ENCODE measurements at regions not wholly inside any gene's neighbourhood (a gene's known extent, or its start where the extent isn't known, plus 50 kb on each side); places are given as distances from the start of the nearest gene placed in this dataset.

DNA sequence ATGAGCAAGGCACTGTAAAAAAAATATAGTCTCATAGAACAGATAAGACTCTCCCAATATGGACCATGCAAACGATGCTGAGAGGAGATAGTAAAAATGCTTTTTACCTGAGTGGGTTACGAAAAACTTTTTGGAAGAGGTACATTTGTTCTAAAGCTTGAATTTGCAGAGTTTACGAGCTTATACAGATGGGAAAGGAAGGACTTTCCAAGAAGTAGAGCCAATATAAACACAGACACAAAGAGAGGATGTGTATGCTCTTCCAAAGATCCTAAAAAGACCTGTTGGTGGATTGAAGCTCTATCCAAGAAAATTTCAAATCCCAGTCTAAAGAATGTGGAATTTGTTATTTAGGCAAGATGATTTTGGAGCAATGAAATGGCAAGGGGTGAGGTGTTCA is 127.1 kb upstream of the SLCO6A1 start:
- no peaks in the 10 kb centered on the region for H3K27me3 ChIP-seq (replicated peaks; ENCODE audit: insufficient read depth, low read depth, low read length, poor library complexity)
- ChIA-PET POLR2A (ENCODE audit: low non-redundant PET) (no interaction called here), CTCF (no interaction called here)
- DNase-seq (ENCODE audit: low spot score), result no peak
- H3K9me3 ChIP-seq (ENCODE audit: low read depth, low read length, poor library complexity, severe bottlenecking), result no peaks in the 10 kb centered on the region
- H3K27ac ChIP-seq (ENCODE audit: low read depth, low read length, poor library complexity, severe bottlenecking), result no peak overlapping the region
- BruUV-seq (replicated peaks), result no TSS peak
- TF ChIP-seq EZH2 (IDR thresholded peaks at IDR 0.05; ENCODE audit: borderline replicate concordance, low read depth, low read length, poor library complexity, severe bottlenecking), result no peak
- TF ChIP-seq, protein P1, sequence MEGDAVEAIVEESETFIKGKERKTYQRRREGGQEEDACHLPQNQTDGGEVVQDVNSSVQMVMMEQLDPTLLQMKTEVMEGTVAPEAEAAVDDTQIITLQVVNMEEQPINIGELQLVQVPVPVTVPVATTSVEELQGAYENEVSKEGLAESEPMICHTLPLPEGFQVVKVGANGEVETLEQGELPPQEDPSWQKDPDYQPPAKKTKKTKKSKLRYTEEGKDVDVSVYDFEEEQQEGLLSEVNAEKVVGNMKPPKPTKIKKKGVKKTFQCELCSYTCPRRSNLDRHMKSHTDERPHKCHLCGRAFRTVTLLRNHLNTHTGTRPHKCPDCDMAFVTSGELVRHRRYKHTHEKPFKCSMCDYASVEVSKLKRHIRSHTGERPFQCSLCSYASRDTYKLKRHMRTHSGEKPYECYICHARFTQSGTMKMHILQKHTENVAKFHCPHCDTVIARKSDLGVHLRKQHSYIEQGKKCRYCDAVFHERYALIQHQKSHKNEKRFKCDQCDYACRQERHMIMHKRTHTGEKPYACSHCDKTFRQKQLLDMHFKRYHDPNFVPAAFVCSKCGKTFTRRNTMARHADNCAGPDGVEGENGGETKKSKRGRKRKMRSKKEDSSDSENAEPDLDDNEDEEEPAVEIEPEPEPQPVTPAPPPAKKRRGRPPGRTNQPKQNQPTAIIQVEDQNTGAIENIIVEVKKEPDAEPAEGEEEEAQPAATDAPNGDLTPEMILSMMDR (conservative IDR thresholded peaks at IDR 0.05; ENCODE audit: low read depth, low read length), result no peak
- H3K36me3 ChIP-seq (ENCODE audit: insufficient read depth, low read length, poor library complexity, severe bottlenecking), result no peaks in the 10 kb centered on the region
- H3K4me3 ChIP-seq (ENCODE audit: low read depth, low read length, poor library complexity, severe bottlenecking), result no peak overlapping the region
- peaks cover 17% of the 10 kb centered on the region for H3K4me1 ChIP-seq (ENCODE audit: insufficient read depth, low read length, poor library complexity, severe bottlenecking)
- intact Hi-C loops (cut with micrococcal nuclease; ENCODE audit: unreplicated experiment), result no loop called here

DNA sequence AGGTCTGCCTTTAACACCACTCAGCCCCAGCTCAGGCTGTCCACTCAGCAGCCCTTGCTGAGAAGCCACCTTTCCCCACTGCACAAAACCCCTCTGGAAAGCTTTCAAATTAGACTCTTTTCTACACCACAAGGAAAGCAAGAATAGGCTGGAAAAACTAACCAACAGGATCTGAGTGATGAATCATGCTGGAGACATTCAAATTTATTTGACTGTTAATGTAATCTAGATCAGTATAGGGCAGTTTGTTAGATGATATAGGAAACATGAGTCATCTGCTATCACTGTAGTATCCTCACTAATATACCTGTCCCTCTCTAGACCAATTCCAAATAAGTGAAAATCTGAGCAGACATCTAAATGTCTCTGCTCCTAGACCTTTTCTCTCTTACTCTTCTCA is 127.8 kb upstream of the PAM start:
- no peaks in the 10 kb centered on the region for H3K9me3 ChIP-seq (ENCODE audit: low read depth, low read length, poor library complexity, severe bottlenecking)
- H3K36me3 ChIP-seq (ENCODE audit: insufficient read depth, low read length, poor library complexity, severe bottlenecking), result no peaks in the 10 kb centered on the region
- ChIA-PET POLR2A (ENCODE audit: low non-redundant PET) (no interaction called here), CTCF (no interaction called here)
- no peak overlapping the region for H3K4me3 ChIP-seq (ENCODE audit: low read depth, low read length, poor library complexity, severe bottlenecking)
- peaks cover 10% of the 10 kb centered on the region for H3K4me1 ChIP-seq (ENCODE audit: insufficient read depth, low read length, poor library complexity, severe bottlenecking)
- intact Hi-C loops (cut with micrococcal nuclease; ENCODE audit: unreplicated experiment), result no loop called here
- no peak overlapping the region for H3K27ac ChIP-seq (ENCODE audit: low read depth, low read length, poor library complexity, severe bottlenecking)
- TF ChIP-seq, protein P1 (conservative IDR thresholded peaks at IDR 0.05; ENCODE audit: low read depth, low read length), result no peak
- TF ChIP-seq EZH2 (IDR thresholded peaks at IDR 0.05; ENCODE audit: borderline replicate concordance, low read depth, low read length, poor library complexity, severe bottlenecking), result no peak
- no peaks in the 10 kb centered on the region for H3K27me3 ChIP-seq (replicated peaks; ENCODE audit: insufficient read depth, low read depth, low read length, poor library complexity)
- no TSS peak for BruUV-seq (replicated peaks)
- peak; percentile 40 for DNase-seq (ENCODE audit: low spot score)

DNA sequence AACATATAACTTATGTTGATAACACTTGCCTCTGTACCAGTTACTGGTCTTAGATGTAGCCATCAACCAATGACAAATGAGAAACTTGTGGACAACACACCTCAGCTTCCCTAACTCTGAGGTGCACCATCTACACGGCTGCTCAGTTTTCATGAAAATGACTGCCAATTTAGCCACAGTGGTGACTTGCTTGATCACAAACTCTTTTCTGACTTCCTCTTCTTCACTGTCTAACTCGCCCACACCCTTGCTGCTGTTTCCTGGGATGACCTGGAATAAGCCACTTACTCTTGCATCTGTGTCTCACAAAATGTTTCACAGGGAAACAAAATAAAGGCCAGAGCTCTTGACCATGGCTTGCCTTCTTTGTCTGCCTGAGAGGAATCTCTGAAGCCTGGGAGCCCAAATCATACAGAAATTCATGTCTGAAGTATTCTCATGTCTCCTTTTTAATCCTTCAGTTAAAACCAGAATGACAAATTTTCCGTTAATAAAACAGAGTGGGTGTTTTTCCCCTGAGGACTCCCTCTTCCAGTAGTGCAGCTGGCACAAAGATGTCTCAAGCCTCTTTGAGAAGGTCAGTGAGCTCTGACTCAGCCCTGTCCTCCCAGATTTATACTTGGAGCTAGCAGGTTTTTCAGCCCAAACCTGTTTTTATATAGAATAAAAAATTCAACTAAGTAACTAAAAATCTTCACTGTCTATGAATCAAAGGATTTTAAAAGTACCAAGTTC is 126.5 kb upstream of the PAM start:
- H3K4me1 ChIP-seq (ENCODE audit: insufficient read depth, low read length, poor library complexity, severe bottlenecking), result peaks cover 3% of the 10 kb centered on the region
- H3K27ac ChIP-seq (ENCODE audit: low read depth, low read length, poor library complexity, severe bottlenecking), result no peak overlapping the region
- intact Hi-C loops (cut with micrococcal nuclease; ENCODE audit: unreplicated experiment), result no loop called here
- BruUV-seq (replicated peaks), result no TSS peak
- H3K27me3 ChIP-seq (replicated peaks; ENCODE audit: insufficient read depth, low read depth, low read length, poor library complexity), result no peaks in the 10 kb centered on the region
- ChIA-PET POLR2A (ENCODE audit: low non-redundant PET) (no interaction called here), CTCF (no interaction called here)
- H3K36me3 ChIP-seq (ENCODE audit: insufficient read depth, low read length, poor library complexity, severe bottlenecking), result no peaks in the 10 kb centered on the region
- H3K4me3 ChIP-seq (ENCODE audit: low read depth, low read length, poor library complexity, severe bottlenecking), result no peak overlapping the region
- no peaks in the 10 kb centered on the region for H3K9me3 ChIP-seq (ENCODE audit: low read depth, low read length, poor library complexity, severe bottlenecking)
- TF ChIP-seq, protein P1 (conservative IDR thresholded peaks at IDR 0.05; ENCODE audit: low read depth, low read length), result no peak
- no peak for TF ChIP-seq EZH2 (IDR thresholded peaks at IDR 0.05; ENCODE audit: borderline replicate concordance, low read depth, low read length, poor library complexity, severe bottlenecking)
- no peak for DNase-seq (ENCODE audit: low spot score)

All from A673 (cell line).